ENCODE measurements at regions not wholly inside any gene's neighbourhood (a gene's known extent, or its start where the extent isn't known, plus 50 kb on each side); places are given as distances from the start of the nearest gene placed in this dataset.

DNA sequence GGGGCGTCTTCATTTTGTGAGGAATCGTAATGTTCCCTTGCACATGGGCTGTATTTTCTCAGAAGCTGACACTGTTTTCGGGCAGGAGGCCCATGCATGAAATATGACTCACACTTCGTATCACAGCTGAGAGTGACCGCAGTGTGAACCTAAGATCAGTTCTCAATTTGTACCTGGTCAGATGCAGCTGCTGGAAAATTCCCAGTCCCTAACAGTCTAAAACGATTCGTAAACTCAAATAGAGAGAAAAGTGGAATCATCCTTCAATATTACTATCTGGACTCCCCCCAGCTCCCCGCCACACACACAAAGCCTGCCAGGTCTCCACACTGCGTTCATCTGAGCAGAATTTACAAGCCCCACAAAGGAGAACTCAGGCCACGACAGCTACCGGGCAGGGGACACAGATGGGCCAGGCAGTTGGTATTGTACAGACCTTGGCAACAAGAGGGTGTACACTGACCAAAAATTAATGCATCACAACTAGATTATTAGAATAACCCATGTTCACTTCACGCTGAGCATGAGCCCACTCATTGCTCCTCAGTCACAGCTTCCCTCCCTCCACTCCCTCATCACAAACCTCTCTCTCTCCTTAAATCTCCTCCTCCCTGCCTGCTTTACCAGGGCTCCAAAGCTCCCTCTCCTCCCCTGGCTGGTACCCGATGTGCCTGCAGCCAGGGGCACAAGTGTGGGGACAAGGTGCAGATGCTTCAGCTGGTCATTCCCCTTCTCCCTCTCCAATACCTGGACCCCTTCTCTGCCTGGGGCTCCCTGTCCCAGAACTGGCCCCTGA lies 488.4 kb downstream of the PREX1 start (continued):
- TF ChIP-seq EP300 (IDR thresholded peaks at IDR 0.05; ENCODE audit: borderline replicate concordance in 1 of 2, control insufficient read depth in 1 of 2, low read depth in 2 of 2, low read length in 2 of 2), result peak; percentile 46 to 79; a peak in 3 of 4 replicates
- TF ChIP-seq, protein P1, sequence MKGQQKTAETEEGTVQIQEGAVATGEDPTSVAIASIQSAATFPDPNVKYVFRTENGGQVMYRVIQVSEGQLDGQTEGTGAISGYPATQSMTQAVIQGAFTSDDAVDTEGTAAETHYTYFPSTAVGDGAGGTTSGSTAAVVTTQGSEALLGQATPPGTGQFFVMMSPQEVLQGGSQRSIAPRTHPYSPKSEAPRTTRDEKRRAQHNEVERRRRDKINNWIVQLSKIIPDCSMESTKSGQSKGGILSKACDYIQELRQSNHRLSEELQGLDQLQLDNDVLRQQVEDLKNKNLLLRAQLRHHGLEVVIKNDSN (IDR thresholded peaks at IDR 0.05; ENCODE audit: borderline replicate concordance, extremely low read length, insufficient read depth, low read depth, low read length), result no peak
- TF ChIP-seq, protein P2, sequence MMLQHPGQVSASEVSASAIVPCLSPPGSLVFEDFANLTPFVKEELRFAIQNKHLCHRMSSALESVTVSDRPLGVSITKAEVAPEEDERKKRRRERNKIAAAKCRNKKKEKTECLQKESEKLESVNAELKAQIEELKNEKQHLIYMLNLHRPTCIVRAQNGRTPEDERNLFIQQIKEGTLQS (IDR thresholded peaks at IDR 0.05; ENCODE audit: borderline replicate concordance, extremely low read depth, low read depth, low read length), result no peak
- TF ChIP-seq, protein P3, sequence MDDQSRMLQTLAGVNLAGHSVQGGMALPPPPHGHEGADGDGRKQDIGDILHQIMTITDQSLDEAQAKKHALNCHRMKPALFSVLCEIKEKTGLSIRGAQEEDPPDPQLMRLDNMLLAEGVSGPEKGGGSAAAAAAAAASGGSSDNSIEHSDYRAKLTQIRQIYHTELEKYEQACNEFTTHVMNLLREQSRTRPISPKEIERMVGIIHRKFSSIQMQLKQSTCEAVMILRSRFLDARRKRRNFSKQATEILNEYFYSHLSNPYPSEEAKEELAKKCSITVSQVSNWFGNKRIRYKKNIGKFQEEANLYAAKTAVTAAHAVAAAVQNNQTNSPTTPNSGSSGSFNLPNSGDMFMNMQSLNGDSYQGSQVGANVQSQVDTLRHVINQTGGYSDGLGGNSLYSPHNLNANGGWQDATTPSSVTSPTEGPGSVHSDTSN (IDR thresholded peaks at IDR 0.05; ENCODE audit: insufficient replicate concordance, low read depth, low read length), result no peak
- TF ChIP-seq, protein P4, sequence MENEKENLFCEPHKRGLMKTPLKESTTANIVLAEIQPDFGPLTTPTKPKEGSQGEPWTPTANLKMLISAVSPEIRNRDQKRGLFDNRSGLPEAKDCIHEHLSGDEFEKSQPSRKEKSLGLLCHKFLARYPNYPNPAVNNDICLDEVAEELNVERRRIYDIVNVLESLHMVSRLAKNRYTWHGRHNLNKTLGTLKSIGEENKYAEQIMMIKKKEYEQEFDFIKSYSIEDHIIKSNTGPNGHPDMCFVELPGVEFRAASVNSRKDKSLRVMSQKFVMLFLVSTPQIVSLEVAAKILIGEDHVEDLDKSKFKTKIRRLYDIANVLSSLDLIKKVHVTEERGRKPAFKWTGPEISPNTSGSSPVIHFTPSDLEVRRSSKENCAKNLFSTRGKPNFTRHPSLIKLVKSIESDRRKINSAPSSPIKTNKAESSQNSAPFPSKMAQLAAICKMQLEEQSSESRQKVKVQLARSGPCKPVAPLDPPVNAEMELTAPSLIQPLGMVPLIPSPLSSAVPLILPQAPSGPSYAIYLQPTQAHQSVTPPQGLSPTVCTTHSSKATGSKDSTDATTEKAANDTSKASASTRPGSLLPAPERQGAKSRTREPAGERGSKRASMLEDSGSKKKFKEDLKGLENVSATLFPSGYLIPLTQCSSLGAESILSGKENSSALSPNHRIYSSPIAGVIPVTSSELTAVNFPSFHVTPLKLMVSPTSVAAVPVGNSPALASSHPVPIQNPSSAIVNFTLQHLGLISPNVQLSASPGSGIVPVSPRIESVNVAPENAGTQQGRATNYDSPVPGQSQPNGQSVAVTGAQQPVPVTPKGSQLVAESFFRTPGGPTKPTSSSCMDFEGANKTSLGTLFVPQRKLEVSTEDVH (IDR thresholded peaks at IDR 0.05; ENCODE audit: low read depth, partially characterized antibody), result peak; percentile 48
- peak; percentile 80 for TF ChIP-seq ATF7 (IDR thresholded peaks at IDR 0.05; ENCODE audit: low read depth)
- TF ChIP-seq, protein P5, sequence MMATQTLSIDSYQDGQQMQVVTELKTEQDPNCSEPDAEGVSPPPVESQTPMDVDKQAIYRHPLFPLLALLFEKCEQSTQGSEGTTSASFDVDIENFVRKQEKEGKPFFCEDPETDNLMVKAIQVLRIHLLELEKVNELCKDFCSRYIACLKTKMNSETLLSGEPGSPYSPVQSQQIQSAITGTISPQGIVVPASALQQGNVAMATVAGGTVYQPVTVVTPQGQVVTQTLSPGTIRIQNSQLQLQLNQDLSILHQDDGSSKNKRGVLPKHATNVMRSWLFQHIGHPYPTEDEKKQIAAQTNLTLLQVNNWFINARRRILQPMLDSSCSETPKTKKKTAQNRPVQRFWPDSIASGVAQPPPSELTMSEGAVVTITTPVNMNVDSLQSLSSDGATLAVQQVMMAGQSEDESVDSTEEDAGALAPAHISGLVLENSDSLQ (IDR thresholded peaks at IDR 0.05), result no peak
- TF ChIP-seq SMARCA5 (IDR thresholded peaks at IDR 0.05), result no peak; the same call in 1 of the 2 replicates
- no peak for TF ChIP-seq NFYA (IDR thresholded peaks at IDR 0.05; ENCODE audit: borderline replicate concordance, low read depth, low read length)
- 0 out of 2 replicates have a peak, but pooled peaks have one; percentile 48 for TF ChIP-seq MYB (IDR thresholded peaks at IDR 0.05; ENCODE audit: borderline replicate concordance, low read depth, low read length)
- no peak for TF ChIP-seq HCFC1 (IDR thresholded peaks at IDR 0.05; ENCODE audit: low read length)
- TF ChIP-seq FOS (IDR thresholded peaks at IDR 0.05; ENCODE audit: borderline replicate concordance, extremely low read depth, insufficient read length), result no peak
- no peak for TF ChIP-seq EZH2 (IDR thresholded peaks at IDR 0.05; ENCODE audit: borderline replicate concordance, control insufficient read depth, low read depth, low read length)
- TF ChIP-seq CREM (IDR thresholded peaks at IDR 0.05; ENCODE audit: low read depth), result peak; percentile 73
- TF ChIP-seq ESRRA (IDR thresholded peaks at IDR 0.05; ENCODE audit: low read length), result no peak
- TF ChIP-seq IKZF2 (IDR thresholded peaks at IDR 0.05), result peak; percentile 91
- TF ChIP-seq CREB1 (IDR thresholded peaks at IDR 0.05; ENCODE audit: low read depth), result peak; percentile 63; the same call in 1 of the 2 replicates
- TF ChIP-seq RBBP5 (conservative IDR thresholded peaks at IDR 0.05), result no peak
- TF ChIP-seq CEBPB (IDR thresholded peaks at IDR 0.05; ENCODE audit: borderline replicate concordance in 1 of 2, low read depth in 2 of 2, low read length in 2 of 2), result no peak
- TF ChIP-seq MTA2 (IDR thresholded peaks at IDR 0.05; ENCODE audit: low read depth), result peak; percentile 76
- no peak for TF ChIP-seq CHD4 (IDR thresholded peaks at IDR 0.05)
- TF ChIP-seq EGR1 (IDR thresholded peaks at IDR 0.05; ENCODE audit: borderline replicate concordance in 1 of 2, low read depth in 2 of 2, low read length in 2 of 2), result no peak
- TF ChIP-seq EED (IDR thresholded peaks at IDR 0.05; ENCODE audit: low read depth), result peak; percentile 94
- TF ChIP-seq CHD1 (IDR thresholded peaks at IDR 0.05; ENCODE audit: low read depth, low read length), result no peak
